ENCODE measurements at regions not wholly inside any gene's neighbourhood (a gene's known extent, or its start where the extent isn't known, plus 50 kb on each side); places are given as distances from the start of the nearest gene placed in this dataset.

- peak; percentile 39 for TF ChIP-seq USF1 (IDR thresholded peaks at IDR 0.05; ENCODE audit: borderline replicate concordance, extremely low read length, insufficient read depth, low read depth, low read length)
- TF ChIP-seq RAD21 (IDR thresholded peaks at IDR 0.05; ENCODE audit: insufficient read depth, low read depth, low read length), result peak; percentile 31; the same call in 1 of the 2 replicates
- TF ChIP-seq CBX5 (IDR thresholded peaks at IDR 0.05; ENCODE audit: low read depth), result peak; percentile 97
- TF ChIP-seq, protein P1, sequence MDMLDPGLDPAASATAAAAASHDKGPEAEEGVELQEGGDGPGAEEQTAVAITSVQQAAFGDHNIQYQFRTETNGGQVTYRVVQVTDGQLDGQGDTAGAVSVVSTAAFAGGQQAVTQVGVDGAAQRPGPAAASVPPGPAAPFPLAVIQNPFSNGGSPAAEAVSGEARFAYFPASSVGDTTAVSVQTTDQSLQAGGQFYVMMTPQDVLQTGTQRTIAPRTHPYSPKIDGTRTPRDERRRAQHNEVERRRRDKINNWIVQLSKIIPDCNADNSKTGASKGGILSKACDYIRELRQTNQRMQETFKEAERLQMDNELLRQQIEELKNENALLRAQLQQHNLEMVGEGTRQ (IDR thresholded peaks at IDR 0.05; ENCODE audit: borderline replicate concordance, low read depth, low read length), result no peak
- TF ChIP-seq MYB (IDR thresholded peaks at IDR 0.05; ENCODE audit: borderline replicate concordance, low read depth, low read length), result no peak
- TF ChIP-seq NFXL1 (IDR thresholded peaks at IDR 0.05; ENCODE audit: borderline replicate concordance), result no peak
- TF ChIP-seq ZNF24 (IDR thresholded peaks at IDR 0.05), result 0 out of 2 replicates have a peak, but pooled peaks have one; percentile 32
- peak; percentile 46; the same call in 1 of the 2 replicates for TF ChIP-seq RFX5 (IDR thresholded peaks at IDR 0.05; ENCODE audit: low read depth, low read length)
- no peak for TF ChIP-seq ZBTB4 (CRISPR knock-in tag; IDR thresholded peaks at IDR 0.05)
- TF ChIP-seq KAT2A (conservative IDR thresholded peaks at IDR 0.05; ENCODE audit: control insufficient read depth, low read depth, low read length), result no peak; the same call in 1 of the 2 replicates
- TF ChIP-seq MAX (IDR thresholded peaks at IDR 0.05; ENCODE audit: low read depth, low read length), result no peak
- TF ChIP-seq, protein P2, sequence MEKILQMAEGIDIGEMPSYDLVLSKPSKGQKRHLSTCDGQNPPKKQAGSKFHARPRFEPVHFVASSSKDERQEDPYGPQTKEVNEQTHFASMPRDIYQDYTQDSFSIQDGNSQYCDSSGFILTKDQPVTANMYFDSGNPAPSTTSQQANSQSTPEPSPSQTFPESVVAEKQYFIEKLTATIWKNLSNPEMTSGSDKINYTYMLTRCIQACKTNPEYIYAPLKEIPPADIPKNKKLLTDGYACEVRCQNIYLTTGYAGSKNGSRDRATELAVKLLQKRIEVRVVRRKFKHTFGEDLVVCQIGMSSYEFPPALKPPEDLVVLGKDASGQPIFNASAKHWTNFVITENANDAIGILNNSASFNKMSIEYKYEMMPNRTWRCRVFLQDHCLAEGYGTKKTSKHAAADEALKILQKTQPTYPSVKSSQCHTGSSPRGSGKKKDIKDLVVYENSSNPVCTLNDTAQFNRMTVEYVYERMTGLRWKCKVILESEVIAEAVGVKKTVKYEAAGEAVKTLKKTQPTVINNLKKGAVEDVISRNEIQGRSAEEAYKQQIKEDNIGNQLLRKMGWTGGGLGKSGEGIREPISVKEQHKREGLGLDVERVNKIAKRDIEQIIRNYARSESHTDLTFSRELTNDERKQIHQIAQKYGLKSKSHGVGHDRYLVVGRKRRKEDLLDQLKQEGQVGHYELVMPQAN (conservative IDR thresholded peaks at IDR 0.05), result peak; percentile 56; the same call in 1 of the 2 replicates
- TF ChIP-seq PAX8 (IDR thresholded peaks at IDR 0.05), result no peak
- TF ChIP-seq EZH2 (IDR thresholded peaks at IDR 0.05; ENCODE audit: borderline replicate concordance, control insufficient read depth, low read depth, low read length), result no peak
- no peak for TF ChIP-seq NR2C2 (IDR thresholded peaks at IDR 0.05; ENCODE audit: borderline replicate concordance, control insufficient read depth, insufficient read length, low read depth)
- 0 out of 2 replicates have a peak, but pooled peaks have one; percentile 22 for TF ChIP-seq MTA2 (IDR thresholded peaks at IDR 0.05; ENCODE audit: low read depth)
- no peak for TF ChIP-seq ZNF622 (IDR thresholded peaks at IDR 0.05)
- no peak for TF ChIP-seq YBX1 (IDR thresholded peaks at IDR 0.05)
- peak; percentile 28; the same call in 1 of the 2 replicates for TF ChIP-seq MXI1 (IDR thresholded peaks at IDR 0.05; ENCODE audit: low read depth, low read length)
Observed at GRCh38 chr5:81851481-81852178, 100.7 kb upstream of the SSBP2 start (continued).

Data from GM12878 (cell line).